Retinal pigment epithelial cell (primary cell): ENCODE measurements at regions not wholly inside any gene's neighbourhood (a gene's known extent, or its start where the extent isn't known, plus 50 kb on each side); places are given as distances from the start of the nearest gene placed in this dataset.

Experiments
- DNase-seq: peaks from one replicate; pipeline ENCODE4 v3.0.0-alpha.2; 2010; ENCODE audit warnings: low read depth
- H3K4me3 ChIP-seq: 2 replicates; pipeline ENCODE4 v1.5.1; 2011; ENCODE audit warnings: mild to moderate bottlenecking, low read length, control low read depth, moderate library complexity
- CTCF ChIP-seq: conservative IDR thresholded peaks from 2 replicates; pipeline ENCODE4 v1.5.1; 2011; ENCODE audit warnings: low read depth, low read length, control low read depth, inconsistent platforms

DNA sequence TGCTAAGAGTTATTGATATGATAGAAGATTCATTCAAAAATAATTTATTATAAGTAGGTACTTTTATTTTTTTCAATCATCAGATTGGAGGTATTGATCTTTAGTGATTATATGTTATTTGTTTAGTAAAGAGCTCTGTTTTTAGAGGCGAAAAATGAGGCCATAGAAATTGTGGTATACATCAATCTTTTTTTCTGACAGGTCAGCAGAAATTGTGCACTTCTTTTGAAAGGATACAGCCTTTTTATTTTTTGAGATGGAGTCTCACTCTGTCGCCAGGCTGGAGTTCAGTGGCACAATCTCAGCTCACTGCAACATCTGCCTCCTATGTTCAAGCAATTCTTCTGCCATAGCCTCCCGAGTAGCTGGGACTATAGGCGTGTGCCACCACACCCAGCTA is 292.1 kb downstream of the BAMBI start:
- H3K4me3 ChIP-seq, result no peak overlapping the region
- DNase-seq, result no peak
- no peak for TF ChIP-seq CTCF

DNA sequence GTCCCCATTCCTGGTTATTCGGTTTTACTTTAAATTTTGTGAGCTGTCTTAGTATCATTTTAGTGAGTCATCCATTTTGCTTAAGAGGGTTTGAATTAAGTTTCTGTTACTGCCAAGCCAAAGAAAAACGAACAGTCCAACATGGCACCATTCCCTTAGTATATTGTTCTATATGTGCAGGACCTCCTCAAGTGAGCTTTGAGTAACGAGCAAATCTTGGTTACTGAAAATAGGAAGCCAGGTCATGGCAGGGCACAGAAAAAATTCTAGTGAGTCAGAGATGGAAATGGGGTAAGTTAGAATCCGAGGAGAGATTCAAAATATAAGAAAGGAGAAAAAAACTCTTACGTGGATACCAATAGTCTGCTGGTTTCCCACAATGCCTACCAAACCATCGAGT is 292.9 kb downstream of the BAMBI start:
- H3K4me3 ChIP-seq, result no peak overlapping the region
- TF ChIP-seq CTCF, result no peak
- no peak for DNase-seq

DNA sequence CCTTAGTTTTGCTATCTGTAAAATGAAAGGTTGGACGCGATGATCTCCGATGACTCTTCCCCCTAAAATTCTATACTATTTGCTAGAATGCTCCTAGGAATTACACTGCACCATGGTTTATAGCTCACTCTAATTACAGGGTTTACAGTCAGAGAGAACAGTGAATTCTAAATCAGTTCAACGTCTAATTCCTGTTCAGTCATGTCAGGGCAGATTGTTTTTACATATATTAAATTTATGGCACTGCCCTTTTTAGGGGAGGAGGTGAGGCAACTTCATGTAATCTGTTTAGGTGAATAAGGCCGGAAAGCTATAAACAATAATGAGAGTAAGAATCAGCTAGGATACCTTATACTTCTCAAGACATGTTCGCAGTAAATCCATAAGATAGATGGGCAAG is 293.9 kb downstream of the BAMBI start:
- H3K4me3 ChIP-seq, result no peak overlapping the region
- TF ChIP-seq CTCF, result no peak
- DNase-seq, result no peak

DNA sequence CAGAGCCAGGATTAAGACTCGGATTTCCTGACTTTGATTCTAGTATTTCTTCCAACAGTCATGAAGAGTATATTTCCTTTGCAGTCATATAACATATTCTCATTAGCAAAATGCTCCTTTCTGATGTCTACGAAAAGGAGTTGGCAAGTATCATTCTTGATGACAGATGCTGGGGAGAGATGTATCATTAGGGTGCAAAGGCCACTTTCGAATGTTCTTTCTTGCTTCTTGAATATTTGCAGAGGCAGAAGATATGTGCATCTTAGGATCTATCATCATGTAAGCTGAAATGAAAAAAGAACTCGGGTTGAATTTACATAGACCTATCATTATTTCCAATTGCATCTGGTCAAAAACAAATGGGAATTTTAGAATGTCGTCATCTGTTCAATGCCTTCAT is 294.4 kb downstream of the BAMBI start:
- no peak overlapping the region for H3K4me3 ChIP-seq

DNA sequence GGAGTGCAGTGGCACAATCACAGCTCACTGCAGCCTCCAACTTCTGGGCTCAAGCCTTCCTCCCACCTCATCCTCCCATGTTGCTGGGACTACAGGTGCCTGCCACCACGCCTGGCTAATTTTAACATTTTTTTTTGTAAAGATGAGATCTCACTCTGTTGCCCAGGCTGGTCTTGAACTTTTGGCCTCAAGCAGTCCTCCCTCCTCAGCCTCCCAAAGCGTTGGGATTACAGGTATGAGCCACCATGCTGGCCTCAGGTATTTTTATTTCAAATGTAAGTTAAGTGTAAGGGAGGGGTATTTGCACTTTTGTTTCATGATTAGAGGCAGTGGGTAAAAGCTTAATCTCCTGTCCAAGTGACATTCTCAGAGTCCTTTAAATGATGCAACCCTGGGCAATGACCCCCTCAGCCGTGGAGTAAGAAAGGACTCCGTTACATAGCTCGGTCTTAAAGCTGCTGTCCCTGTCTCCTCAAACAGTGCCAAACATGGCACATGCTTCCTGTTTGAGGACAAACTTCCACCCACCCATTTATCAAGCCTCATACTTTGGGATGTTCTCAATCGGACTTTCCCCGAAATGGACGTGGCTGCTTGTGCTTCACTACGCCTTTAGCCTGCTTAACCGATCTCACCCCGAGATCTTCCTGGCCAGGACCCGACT is 296.1 kb downstream of the BAMBI start:
- H3K4me3 ChIP-seq, result no peak overlapping the region
- no peak for DNase-seq
- TF ChIP-seq CTCF, result no peak

More for the DNA sequence above, 294.4 kb downstream of the BAMBI start:
- DNase-seq, result no peak
- no peak for TF ChIP-seq CTCF

DNA sequence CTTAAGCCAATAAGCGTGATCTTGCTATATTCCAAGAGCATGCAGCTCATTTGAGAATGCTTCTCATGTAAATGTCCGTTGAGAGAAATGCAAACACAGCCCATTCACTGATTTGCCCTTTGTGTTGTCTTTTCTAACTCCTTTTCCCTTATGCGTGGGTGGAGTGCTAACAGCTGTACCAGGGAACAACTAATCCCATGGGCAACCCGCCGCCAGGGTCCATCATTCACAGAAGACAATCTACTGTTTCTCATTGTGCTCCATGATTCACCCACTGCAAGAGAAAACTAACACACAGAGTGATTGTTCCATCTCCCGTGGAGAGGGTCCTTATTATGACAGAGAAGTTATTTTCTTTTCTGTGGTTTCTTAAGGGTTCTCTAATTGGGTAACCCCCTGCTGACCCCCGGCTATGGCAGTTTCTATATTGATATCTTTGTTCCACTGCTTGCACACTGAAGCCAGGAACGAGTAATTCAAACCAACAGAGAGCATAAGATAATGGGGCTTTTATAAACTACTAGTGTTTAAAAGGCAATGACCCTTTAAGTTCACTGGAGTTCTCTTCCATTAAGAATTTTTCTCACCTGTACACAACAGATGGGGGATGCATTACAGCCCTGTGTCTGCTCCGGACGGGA is 298.7 kb downstream of the BAMBI start:
- peak; percentile 70 for DNase-seq
- H3K4me3 ChIP-seq, result no peak overlapping the region
- TF ChIP-seq CTCF, result no peak

- TF ChIP-seq CTCF, result no peak
- DNase-seq, result no peak
- H3K4me3 ChIP-seq, result no peak overlapping the region
Measured at GRCh38 chr10:28977518-28977917, 300.2 kb downstream of the BAMBI start.
